IMR-90 (cell line): ENCODE measurements at regions not wholly inside any gene's neighbourhood (a gene's known extent, or its start where the extent isn't known, plus 50 kb on each side); places are given as distances from the start of the nearest gene placed in this dataset.

ENCODE experiments used
- ATAC-seq: fragments of 200-7000 bp; cut with Tn5 transposase; 2 replicates; pipeline ENCODE4 v1.9.1; 2020; ENCODE audit warnings: low read depth, mild to moderate bottlenecking, moderate library complexity
- BruUV-seq: library from RNA; stranded (reverse); fragments of 400-500 nt; replicated peaks from 2 replicates; lab custom pipeline; 2021; lab: Mats Ljungman, UMichigan
- CTCF ChIA-PET: fragments of 300-600 bp; formaldehyde crosslinking; extraction: SDS; loops from one replicate; lab custom pipeline; 2021; ENCODE audit warnings: antibody characterized with exemption; lab: Yijun Ruan, JAX
- POLR2A ChIA-PET: fragments of 300-600 bp; sonication (Branson Sonifier 250); formaldehyde crosslinking; loops from one replicate; lab custom pipeline; 2022; ENCODE audit warnings: antibody characterized with exemption; ENCODE audit not compliant: unreplicated experiment; lab: Charles Lee
- DNase-seq: peaks from one replicate; pipeline ENCODE4 v3.0.0; 2013
- H2AFZ ChIP-seq: replicated peaks from 2 replicates; pipeline ENCODE3; 2013; ENCODE audit warnings: low read length, mild to moderate bottlenecking; ENCODE audit not compliant: poor library complexity
- H2AK5ac ChIP-seq: 2 replicates; pipeline ENCODE4 v1.6.1; 2013; ENCODE audit warnings: low read depth, low read length, inconsistent platforms
- H2AK9ac ChIP-seq: replicated peaks from 2 replicates; pipeline ENCODE3; 2013; ENCODE audit warnings: mild to moderate bottlenecking, low read depth, low read length, moderate library complexity; ENCODE audit not compliant: poor library complexity
- H2BK120ac ChIP-seq: 2 replicates; pipeline ENCODE4 v1.6.1; 2013; ENCODE audit warnings: low read depth, low read length, inconsistent platforms
- H2BK15ac ChIP-seq: 3 replicates; pipeline ENCODE4 v1.6.1; 2013; ENCODE audit warnings: low read depth, low read length, inconsistent platforms
- H2BK20ac ChIP-seq: 2 replicates; pipeline ENCODE4 v1.6.1; 2013; ENCODE audit warnings: low read depth, mild to moderate bottlenecking, inconsistent platforms, low read length, moderate library complexity
- H2BK5ac ChIP-seq: 2 replicates; pipeline ENCODE4 v1.6.1; 2013; ENCODE audit warnings: mild to moderate bottlenecking, low read depth, low read length, inconsistent platforms; ENCODE audit not compliant: poor library complexity, severe bottlenecking
- H3K14ac ChIP-seq: replicated peaks from 2 replicates; pipeline ENCODE4 v1.6.1; 2013; ENCODE audit warnings: low read depth, low read length, inconsistent platforms
- H3K18ac ChIP-seq: 2 replicates; pipeline ENCODE4 v1.6.1; 2013; ENCODE audit warnings: low read depth, low read length, control low read depth
- H3K23ac ChIP-seq: 2 replicates; pipeline ENCODE4 v1.6.1; 2013; ENCODE audit warnings: low read depth, low read length, inconsistent platforms
- H3K27ac ChIP-seq: 2 replicates; pipeline ENCODE4 v1.5.1; 2013; ENCODE audit warnings: mild to moderate bottlenecking, control low read depth, low read length; ENCODE audit not compliant: insufficient read depth
- H3K27me3 ChIP-seq: 2 replicates; pipeline ENCODE4 v1.6.1; 2013; ENCODE audit warnings: low read length; ENCODE audit not compliant: control insufficient read depth, insufficient read depth
- H3K36me3 ChIP-seq: 2 replicates; pipeline ENCODE4 v1.6.1; 2013; ENCODE audit warnings: low read length, mixed read lengths; ENCODE audit not compliant: control insufficient read depth, insufficient read depth
- H3K4ac ChIP-seq: 2 replicates; pipeline ENCODE4 v1.6.1; 2013; ENCODE audit warnings: low read depth, low read length, inconsistent platforms
- H3K4me1 ChIP-seq: 2 replicates; pipeline ENCODE4 v1.6.1; 2013; ENCODE audit warnings: low read length, mixed read lengths; ENCODE audit not compliant: control insufficient read depth, insufficient read depth
- H3K4me2 ChIP-seq: 2 replicates; pipeline ENCODE4 v1.6.1; 2013; ENCODE audit warnings: low read depth, mild to moderate bottlenecking, control low read depth, low read length, moderate library complexity
- H3K4me3 ChIP-seq: 2 replicates; pipeline ENCODE4 v1.5.1; 2013; ENCODE audit warnings: low read depth, mild to moderate bottlenecking, control low read depth, low read length, moderate library complexity; ENCODE audit not compliant: insufficient read depth
- H3K56ac ChIP-seq: 2 replicates; pipeline ENCODE4 v1.6.1; 2013; ENCODE audit warnings: low read length, inconsistent platforms; ENCODE audit not compliant: insufficient read depth; ENCODE audit errors: extremely low read depth
- H3K79me1 ChIP-seq, 2 experiments: 2 replicates each; pipeline ENCODE4 v1.6.1; 2013; ENCODE audit warnings: low read length in 2 of 2, inconsistent platforms in 1 of 2, low read depth in 1 of 2
- H3K9ac ChIP-seq: 2 replicates; pipeline ENCODE4 v1.6.1; 2013; ENCODE audit warnings: low read depth, low read length, control low read depth
- H3K9me1 ChIP-seq: 2 replicates; pipeline ENCODE4 v1.6.1; 2013; ENCODE audit warnings: low read length, inconsistent platforms; ENCODE audit not compliant: insufficient read depth
- H3K9me3 ChIP-seq: 2 replicates; pipeline ENCODE4 v1.6.1; 2013; ENCODE audit warnings: low read length; ENCODE audit not compliant: control insufficient read depth, insufficient read depth
- H4K20me1 ChIP-seq: 2 replicates; pipeline ENCODE4 v1.6.1; 2013; ENCODE audit warnings: low read length, inconsistent platforms; ENCODE audit not compliant: insufficient read depth
- H4K5ac ChIP-seq: 2 replicates; pipeline ENCODE4 v1.6.1; 2013; ENCODE audit warnings: mild to moderate bottlenecking, low read depth, low read length, control low read depth
- H4K8ac ChIP-seq, 2 experiments: 2 replicates each; pipeline ENCODE4 v1.6.1; 2013; ENCODE audit warnings: low read depth in 2 of 2, low read length in 2 of 2, control low read depth in 1 of 2, inconsistent platforms in 1 of 2
- H4K91ac ChIP-seq: 2 replicates; pipeline ENCODE4 v1.6.1; 2013; ENCODE audit warnings: low read depth, low read length, inconsistent platforms; ENCODE audit not compliant: insufficient read depth
- BHLHE40 ChIP-seq: fragments of 150-350 bp; IDR thresholded peaks from 2 replicates; pipeline ENCODE4 v1.6.1; 2016; ENCODE audit warnings: mild to moderate bottlenecking, low read depth, low read length
- CEBPB ChIP-seq: IDR thresholded peaks from 2 replicates; pipeline ENCODE4 v1.6.1; 2012; ENCODE audit warnings: low read depth, low read length, improper control_type of control experiment
- CHD1 ChIP-seq: IDR thresholded peaks from 2 replicates; pipeline ENCODE4 v1.6.1; 2012; ENCODE audit warnings: low read depth, low read length, improper control_type of control experiment
- FOS ChIP-seq: fragments of 150-350 bp; IDR thresholded peaks from 2 replicates; pipeline ENCODE4 v1.6.1; 2016; ENCODE audit warnings: low read depth, low read length
- MAFK ChIP-seq: IDR thresholded peaks from 2 replicates; pipeline ENCODE4 v1.6.1; 2012; ENCODE audit warnings: low read depth, low read length, improper control_type of control experiment
- MAZ ChIP-seq: IDR thresholded peaks from 2 replicates; pipeline ENCODE4 v1.6.1; 2012; ENCODE audit warnings: low read depth, mild to moderate bottlenecking, low read length, improper control_type of control experiment, moderate library complexity, borderline replicate concordance
- MXI1 ChIP-seq: IDR thresholded peaks from 2 replicates; pipeline ENCODE4 v1.6.1; 2012; ENCODE audit warnings: low read depth, mild to moderate bottlenecking, low read length, moderate library complexity, borderline replicate concordance
- NFE2L2 ChIP-seq: fragments of 150-350 bp; IDR thresholded peaks from 2 replicates; pipeline ENCODE4 v1.6.1; 2016; ENCODE audit warnings: low read depth, mild to moderate bottlenecking, low read length
- POLR2A ChIP-seq: IDR thresholded peaks from 2 replicates; pipeline ENCODE4 v1.6.1; 2012; ENCODE audit warnings: mild to moderate bottlenecking, low read depth, low read length
- RAD21 ChIP-seq: IDR thresholded peaks from 2 replicates; pipeline ENCODE4 v1.6.1; 2012; ENCODE audit warnings: low read length, improper control_type of control experiment
- RCOR1 ChIP-seq: IDR thresholded peaks from 2 replicates; pipeline ENCODE4 v1.6.1; 2012; ENCODE audit warnings: mild to moderate bottlenecking, low read length, improper control_type of control experiment; ENCODE audit not compliant: insufficient replicate concordance
- RFX5 ChIP-seq: IDR thresholded peaks from 2 replicates; pipeline ENCODE4 v1.8.0; 2012; ENCODE audit warnings: low read depth, mild to moderate bottlenecking, low read length, moderate library complexity
- SMC3 ChIP-seq: fragments of 150-350 bp; IDR thresholded peaks from 2 replicates; pipeline ENCODE4 v1.6.1; 2016; ENCODE audit warnings: low read depth, mild to moderate bottlenecking, antibody characterized with exemption, low read length, moderate library complexity
- WGBS, 2 experiments: methylation state at CpG; one replicate each; pipeline versions ENCODE4 v1.1.5 to v1.1.7; 2013; ENCODE audit warnings: missing lambda C conversion rate in 2 of 2; ENCODE audit not compliant: insufficient read length in 1 of 2; ENCODE audit errors: extremely low coverage in 2 of 2; 5-methylcytosine and 5-hydroxymethylcytosine counted together
- dilution Hi-C: fragments of 300-500 bp; cut with HindIII; formaldehyde crosslinking; loops from one replicate; pipeline ENCODE4 v1.14.3; 2018; ENCODE audit warnings: low sequenced_read_pairs; ENCODE audit not compliant: unreplicated experiment
- in situ Hi-C: fragments of 300-500 bp; cut with MboI; formaldehyde crosslinking; loops from 3 replicates; pipeline ENCODE4 v1.14.3; 2019; ENCODE audit warnings: low sequenced_read_pairs, inconsistent platforms, mixed read lengths
- intact Hi-C: fragments of 100-400 bp; cut with micrococcal nuclease; formaldehyde crosslinking; loops from 2 replicates; pipeline ENCODE4 v1.10.0; 2022
- TF ChIP-seq, protein P1 (sequence below): conservative IDR thresholded peaks from 2 replicates; pipeline ENCODE4 v1.5.1; 2012; ENCODE audit warnings: mild to moderate bottlenecking, low read depth, low read length, improper control_type of control experiment
- TF ChIP-seq, protein P2 (sequence below): fragments of 150-350 bp; IDR thresholded peaks from 2 replicates; pipeline ENCODE4 v1.6.1; 2016; ENCODE audit warnings: low read depth, mild to moderate bottlenecking, low read length, moderate library complexity, borderline replicate concordance
- TF ChIP-seq, protein P3 (sequence below): fragments of 150-350 bp; IDR thresholded peaks from 2 replicates; pipeline ENCODE4 v1.6.1; 2017; ENCODE audit warnings: mild to moderate bottlenecking, antibody characterized with exemption, low read length, low read depth

DNA sequence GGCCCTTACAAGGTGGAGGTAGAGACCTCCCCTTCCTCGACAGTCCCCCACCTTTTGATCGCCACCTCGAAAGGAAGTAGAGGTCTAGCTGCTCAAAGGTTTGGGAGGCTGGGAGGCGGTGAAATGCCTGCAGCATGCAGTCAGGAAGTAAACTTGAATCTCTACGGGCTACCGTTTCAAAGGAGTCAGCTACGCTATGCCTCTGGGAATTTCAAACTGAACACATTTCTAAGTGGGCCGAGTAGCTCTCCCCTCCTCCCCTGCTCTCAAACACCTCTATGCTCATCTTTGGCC is 68.0 kb downstream of the CXCL12 start:
- ChIA-PET CTCF (no interaction called here), POLR2A (no interaction called here)
- no TSS peak for BruUV-seq
- no peak overlapping the region for H3K23ac ChIP-seq
- H2AFZ ChIP-seq, result no peak overlapping the region
- H3K9me1 ChIP-seq, result no peaks in the 10 kb centered on the region
- H3K56ac ChIP-seq, result no peak overlapping the region
- H3K9me3 ChIP-seq, result no peaks in the 10 kb centered on the region
- no peak overlapping the region for H2AK5ac ChIP-seq
- no peak overlapping the region for H2AK9ac ChIP-seq
- H3K27ac ChIP-seq, result no peak overlapping the region
- peaks cover 8% of the 10 kb centered on the region for H3K27me3 ChIP-seq
- intact Hi-C loops (no loop called here), dilution Hi-C loops (no loop called here), in situ Hi-C loops (no loop called here)
- H2BK120ac ChIP-seq, result no peak overlapping the region
- H3K14ac ChIP-seq, result no peak overlapping the region
- H2BK5ac ChIP-seq, result no peak overlapping the region
- no peak for ATAC-seq
- H3K4me1 ChIP-seq, result no peaks in the 10 kb centered on the region
- H2BK20ac ChIP-seq, result no peak overlapping the region
- no peak overlapping the region for H3K4ac ChIP-seq
- H4K91ac ChIP-seq, result no peak overlapping the region
- no peak overlapping the region for H4K8ac ChIP-seq
- no peak for DNase-seq
- no peak overlapping the region for H3K4me2 ChIP-seq
- no peak overlapping the region for H3K18ac ChIP-seq
- H4K20me1 ChIP-seq, result no peaks in the 10 kb centered on the region
- no peak overlapping the region for H2BK15ac ChIP-seq
- H3K9ac ChIP-seq, result no peak overlapping the region
- H3K36me3 ChIP-seq, result no peaks in the 10 kb centered on the region
- WGBS, 2 experiments, result no CpG with 5 or more reads among the region's 8 CpGs
- no peak overlapping the region for H4K5ac ChIP-seq
- TF ChIP-seq, protein P1, sequence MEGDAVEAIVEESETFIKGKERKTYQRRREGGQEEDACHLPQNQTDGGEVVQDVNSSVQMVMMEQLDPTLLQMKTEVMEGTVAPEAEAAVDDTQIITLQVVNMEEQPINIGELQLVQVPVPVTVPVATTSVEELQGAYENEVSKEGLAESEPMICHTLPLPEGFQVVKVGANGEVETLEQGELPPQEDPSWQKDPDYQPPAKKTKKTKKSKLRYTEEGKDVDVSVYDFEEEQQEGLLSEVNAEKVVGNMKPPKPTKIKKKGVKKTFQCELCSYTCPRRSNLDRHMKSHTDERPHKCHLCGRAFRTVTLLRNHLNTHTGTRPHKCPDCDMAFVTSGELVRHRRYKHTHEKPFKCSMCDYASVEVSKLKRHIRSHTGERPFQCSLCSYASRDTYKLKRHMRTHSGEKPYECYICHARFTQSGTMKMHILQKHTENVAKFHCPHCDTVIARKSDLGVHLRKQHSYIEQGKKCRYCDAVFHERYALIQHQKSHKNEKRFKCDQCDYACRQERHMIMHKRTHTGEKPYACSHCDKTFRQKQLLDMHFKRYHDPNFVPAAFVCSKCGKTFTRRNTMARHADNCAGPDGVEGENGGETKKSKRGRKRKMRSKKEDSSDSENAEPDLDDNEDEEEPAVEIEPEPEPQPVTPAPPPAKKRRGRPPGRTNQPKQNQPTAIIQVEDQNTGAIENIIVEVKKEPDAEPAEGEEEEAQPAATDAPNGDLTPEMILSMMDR, result no peak
- TF ChIP-seq MAZ (no peak), RFX5 (no peak), NFE2L2 (no peak), MXI1 (no peak), CHD1 (no peak), MAFK (no peak), SMC3 (no peak), POLR2A (no peak), RAD21 (no peak), BHLHE40 (no peak), RCOR1 (no peak), FOS (no peak), CEBPB (no peak)
- TF ChIP-seq, protein P2, sequence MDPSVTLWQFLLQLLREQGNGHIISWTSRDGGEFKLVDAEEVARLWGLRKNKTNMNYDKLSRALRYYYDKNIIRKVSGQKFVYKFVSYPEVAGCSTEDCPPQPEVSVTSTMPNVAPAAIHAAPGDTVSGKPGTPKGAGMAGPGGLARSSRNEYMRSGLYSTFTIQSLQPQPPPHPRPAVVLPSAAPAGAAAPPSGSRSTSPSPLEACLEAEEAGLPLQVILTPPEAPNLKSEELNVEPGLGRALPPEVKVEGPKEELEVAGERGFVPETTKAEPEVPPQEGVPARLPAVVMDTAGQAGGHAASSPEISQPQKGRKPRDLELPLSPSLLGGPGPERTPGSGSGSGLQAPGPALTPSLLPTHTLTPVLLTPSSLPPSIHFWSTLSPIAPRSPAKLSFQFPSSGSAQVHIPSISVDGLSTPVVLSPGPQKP, result no peak
- TF ChIP-seq, protein P3, sequence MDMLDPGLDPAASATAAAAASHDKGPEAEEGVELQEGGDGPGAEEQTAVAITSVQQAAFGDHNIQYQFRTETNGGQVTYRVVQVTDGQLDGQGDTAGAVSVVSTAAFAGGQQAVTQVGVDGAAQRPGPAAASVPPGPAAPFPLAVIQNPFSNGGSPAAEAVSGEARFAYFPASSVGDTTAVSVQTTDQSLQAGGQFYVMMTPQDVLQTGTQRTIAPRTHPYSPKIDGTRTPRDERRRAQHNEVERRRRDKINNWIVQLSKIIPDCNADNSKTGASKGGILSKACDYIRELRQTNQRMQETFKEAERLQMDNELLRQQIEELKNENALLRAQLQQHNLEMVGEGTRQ, result no peak
- no peak overlapping the region for H3K4me3 ChIP-seq
- no peaks in the 10 kb centered on the region for H3K79me1 ChIP-seq
